Stimulated activated CD4-positive, alpha-beta T cell treated with anti-CD3 and anti-CD28 coated beads, Interleukin-4, amount 100 ng/mL, for 4 hours (primary cell): ENCODE measurements at regions not wholly inside any gene's neighbourhood (a gene's known extent, or its start where the extent isn't known, plus 50 kb on each side); places are given as distances from the start of the nearest gene placed in this dataset.
A peak's percentile ranks its signal among the peaks of the same experiment; 100 is the strongest.

Experiments
- DNase-seq, 2 experiments: peaks; one replicate each; pipeline ENCODE4 v3.0.0-alpha.2; 2020

- peak; percentile 12 to 22 for DNase-seq
Measured at GRCh38 chr13:50512474-50513299, 330.8 kb downstream of the DLEU7 start.

GRCh38 chr13:50513300-50513877, 330.1 kb downstream of the DLEU7 start:
- DNase-seq: no peak

DNA sequence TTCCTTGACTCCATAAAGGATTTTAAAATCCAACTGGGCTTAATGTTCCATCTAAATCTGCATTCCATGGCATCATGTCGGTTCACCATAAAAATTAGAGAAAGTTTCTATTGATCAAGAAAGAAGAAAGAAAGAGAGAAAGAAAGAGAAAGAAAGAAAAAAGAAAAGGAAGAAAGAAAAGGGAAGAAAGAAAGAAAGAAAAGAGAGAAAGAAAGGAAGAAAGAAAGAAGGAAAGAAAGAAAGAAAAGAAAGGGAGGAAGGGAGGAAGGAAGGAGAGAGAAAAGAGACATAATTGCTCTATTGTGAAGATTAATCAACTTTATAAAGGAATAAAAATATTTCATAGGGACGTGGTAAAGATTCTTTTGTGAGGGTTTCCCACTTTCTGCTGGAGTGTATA, 329.2 kb downstream of the DLEU7 start:
- no peak for DNase-seq

DNA sequence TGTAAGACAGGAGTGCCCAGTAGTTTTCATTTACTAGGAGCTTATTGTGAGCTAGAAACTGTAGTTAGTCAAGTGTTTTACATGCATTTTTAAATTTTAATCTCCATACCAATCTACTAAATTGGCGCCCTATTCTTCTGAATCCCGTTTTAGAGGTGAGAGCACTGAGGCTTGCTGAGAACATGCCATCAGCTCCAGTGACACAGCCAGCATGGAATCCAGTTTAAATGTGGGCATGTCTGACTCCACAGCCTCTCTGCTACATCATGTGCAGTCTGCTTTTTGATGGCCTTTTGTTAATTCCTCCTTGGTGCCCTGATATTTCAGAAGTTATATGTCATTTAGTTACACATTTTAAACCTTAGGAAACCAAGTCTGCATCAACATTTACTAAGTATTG, 325.4 kb downstream of the DLEU7 start:
- no peak for DNase-seq

- no peak for DNase-seq
Measured at GRCh38 chr13:50518781-50519201, 324.7 kb downstream of the DLEU7 start.

DNA sequence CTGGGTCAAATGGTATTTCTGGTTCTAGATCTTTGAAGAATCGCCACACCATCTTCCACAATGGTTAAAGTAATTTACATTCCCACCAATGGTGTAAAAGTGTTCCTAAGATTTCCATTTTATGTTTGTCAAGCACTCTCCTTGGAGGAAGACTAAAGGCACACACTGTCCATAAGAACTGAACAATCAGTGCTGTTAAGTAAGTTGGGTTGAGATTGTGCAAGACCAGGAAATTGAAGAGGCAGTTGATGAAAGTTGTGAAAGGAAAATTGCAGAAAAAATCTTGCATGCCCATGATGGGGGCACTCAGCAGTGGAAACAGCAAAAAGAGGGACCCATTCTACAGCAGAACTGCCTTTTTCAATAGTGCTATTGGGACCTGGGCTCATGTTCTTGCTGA, 323.6 kb downstream of the DLEU7 start:
- no peak for DNase-seq

- DNase-seq: no peak
Measured at GRCh38 chr13:50521006-50521830, 322.3 kb downstream of the DLEU7 start.

GRCh38 chr13:50521831-50522149, 321.7 kb downstream of the DLEU7 start:
- no peak for DNase-seq

- no peak for DNase-seq
Measured at GRCh38 chr13:50522506-50522905, 321.0 kb downstream of the DLEU7 start.

- DNase-seq: no peak
Measured at GRCh38 chr13:50523307-50523706, 320.2 kb downstream of the DLEU7 start.

GRCh38 chr13:50524560-50524959, 318.9 kb downstream of the DLEU7 start:
- no peak for DNase-seq

DNA sequence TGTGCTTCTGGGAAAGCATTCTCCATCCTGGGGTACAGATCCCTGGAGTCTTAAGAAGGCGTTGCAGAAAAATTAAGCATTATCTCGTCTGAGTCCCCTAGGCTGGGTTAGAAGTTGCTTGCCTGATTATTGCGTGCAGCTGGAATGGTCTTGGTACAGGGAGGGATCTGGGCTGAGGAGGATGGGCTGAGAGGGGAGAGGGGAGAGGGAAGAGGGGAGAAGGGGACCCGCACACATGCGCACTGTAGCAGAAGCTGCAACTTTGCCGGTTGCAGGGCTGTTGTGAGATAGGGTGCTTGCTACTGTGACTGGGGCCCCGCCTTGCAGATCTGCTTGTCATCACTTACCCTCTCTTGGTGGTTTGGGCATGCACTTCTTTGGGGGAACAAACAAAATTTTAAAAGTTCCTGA, 316.8 kb downstream of the DLEU7 start:
- no peak for DNase-seq

DNA sequence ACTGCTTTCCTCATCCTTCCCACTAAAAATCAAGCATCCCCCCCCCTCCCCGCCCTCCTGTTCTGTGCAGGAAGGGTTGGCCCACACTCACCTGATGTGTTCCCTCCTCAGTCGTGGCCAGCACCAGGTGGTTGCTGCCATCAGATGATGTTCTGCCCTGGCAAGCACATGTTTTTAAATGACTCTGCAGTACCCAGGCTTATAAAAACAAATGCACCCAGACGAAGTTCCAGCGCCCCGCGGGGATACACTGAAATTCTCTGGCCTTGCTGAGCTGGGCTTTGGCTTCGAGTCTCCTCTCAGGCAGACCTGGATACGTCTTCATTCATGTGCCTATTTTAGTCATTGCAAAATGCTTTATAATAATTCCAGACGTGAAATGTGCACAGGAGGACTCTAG, 316.3 kb downstream of the DLEU7 start:
- no peak for DNase-seq

DNA sequence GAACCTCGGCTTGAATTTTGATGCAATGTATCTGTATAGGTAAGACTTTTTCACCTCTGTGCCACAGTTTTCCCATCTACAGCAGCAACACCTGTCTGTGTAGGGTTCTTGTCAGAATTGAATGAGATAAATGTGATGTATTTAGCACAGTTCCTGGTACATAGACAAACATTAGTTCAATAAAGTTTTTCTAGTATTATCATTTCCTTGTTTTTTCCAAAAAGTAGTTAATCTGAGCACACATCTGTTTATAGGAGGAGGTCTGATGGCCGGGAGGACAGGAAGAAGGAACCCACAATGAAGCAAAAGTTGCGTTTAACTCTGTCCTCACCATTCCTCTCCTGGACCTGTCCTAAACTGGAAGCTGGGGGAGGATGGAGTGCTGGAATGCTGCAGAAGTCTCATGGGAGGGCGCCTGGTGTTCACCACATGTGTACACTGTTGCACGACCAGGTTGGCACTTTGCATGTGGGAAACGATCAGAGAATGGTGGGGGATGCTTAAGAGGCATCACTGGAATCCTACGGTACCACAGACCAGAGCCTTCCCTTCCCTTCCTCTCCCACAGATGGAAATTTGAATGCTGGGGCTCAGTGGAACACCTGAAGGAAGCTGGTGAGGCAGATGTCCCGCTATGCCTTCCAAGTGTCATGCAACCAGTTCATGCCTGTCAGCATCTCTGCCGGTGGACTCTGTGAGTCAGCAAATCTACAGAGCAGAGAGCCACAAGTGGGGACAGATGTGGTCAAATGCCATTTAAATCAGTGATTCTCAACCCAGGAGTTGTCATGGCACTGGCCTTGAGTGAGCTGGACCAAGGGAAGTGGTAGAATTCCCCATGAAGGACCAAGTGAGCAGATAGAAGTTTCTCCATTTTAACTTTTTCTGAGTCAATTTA, 315.6 kb downstream of the DLEU7 start:
- DNase-seq: no peak

DNA sequence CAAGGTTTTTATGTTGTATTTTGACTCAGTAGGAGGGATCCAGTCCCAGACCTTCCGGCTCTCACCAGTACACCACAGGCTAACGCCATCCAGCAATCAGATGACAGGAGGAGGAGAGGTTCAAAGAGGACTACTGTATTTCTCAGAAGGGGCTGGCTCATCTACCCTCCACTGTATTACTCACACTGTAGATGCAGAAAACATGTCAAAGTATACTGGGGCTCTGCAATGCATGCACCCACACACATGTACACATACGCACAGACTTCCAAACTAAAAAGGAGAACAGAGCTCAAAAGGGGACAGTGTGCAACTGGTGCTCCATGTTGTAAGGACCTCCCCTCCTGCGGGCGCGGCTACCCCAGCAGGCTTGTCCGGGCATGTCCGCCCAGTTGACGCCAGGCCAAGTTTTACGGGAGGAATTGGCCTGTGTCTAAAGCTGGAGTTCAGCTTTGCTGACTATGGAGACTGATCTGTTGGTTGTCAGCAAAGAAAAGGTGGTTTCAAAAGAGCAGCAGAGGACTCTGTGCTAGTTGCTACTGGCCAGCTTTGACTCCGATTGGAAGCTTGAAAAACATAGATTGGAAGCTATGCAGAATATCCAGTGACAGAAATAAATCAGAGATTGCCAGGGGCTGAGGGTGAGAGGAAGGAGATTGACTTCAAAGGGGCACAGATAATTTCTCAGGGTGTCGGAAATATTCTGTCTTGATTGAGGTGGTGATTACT, 314.2 kb downstream of the DLEU7 start:
- DNase-seq: peak in 1 of 2 experiments; percentile 15

DNA sequence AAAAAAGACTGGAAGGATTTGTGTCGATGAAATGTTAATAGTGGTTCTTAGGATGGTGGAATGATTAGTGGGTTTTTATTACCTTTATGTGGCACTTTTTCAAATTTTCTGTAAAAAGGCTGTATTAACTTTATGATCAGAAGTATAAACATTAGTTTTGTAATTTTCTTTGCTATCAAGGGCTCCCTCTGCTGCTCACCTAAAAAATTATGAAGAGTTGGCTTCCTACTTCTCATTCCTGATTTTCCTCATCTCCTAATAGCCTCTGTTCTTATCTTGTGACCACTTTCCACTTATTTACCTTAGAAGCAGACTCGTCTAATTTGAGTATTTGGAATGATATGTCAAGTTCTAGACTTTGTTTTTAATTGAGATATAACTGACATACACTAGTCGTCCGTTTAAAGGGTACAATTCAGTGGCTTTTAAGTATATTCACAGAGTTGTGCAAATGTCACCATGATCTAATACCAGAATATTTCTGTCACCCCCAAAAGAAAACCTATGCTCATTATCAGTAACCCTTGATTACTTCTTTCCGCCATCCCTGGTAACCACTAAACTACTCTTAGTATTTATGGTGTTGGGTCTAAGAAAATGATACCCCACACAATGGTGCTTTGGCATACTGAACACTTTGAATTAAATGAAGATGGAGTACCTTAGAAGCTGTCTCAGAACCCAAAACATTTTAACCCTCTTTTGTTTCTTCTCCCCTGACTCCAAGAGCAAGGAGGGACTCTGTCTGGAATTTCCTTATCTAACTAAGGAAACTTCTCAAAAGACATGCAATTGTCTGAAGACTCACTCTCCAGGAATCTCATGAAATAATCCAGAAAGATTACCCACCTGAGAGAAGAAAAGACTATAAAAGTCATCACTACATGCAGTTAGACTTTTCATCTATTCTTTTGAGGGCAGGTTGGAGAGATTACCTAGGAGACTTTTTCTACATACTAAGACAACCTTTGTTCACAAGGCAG, 311.3 kb downstream of the DLEU7 start:
- no peak for DNase-seq

DNA sequence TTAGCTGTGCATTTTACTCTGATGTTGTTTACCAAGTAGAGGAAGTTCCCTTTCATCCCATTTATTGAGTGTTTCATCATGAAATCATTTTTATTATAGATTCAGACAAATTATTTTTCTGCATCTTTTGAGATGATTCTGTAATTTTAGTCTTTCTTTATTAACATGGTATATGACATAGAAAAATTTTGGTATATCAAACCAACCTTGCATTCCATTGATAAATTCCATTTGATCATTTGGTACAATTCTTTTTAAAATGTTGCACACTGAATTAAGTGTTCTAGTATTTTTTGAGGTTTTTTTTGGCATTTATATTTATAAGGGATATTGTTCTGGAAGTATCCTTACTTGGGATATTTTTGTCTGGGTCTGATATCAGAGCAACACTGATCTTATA, 308.4 kb downstream of the DLEU7 start:
- no peak for DNase-seq

DNA sequence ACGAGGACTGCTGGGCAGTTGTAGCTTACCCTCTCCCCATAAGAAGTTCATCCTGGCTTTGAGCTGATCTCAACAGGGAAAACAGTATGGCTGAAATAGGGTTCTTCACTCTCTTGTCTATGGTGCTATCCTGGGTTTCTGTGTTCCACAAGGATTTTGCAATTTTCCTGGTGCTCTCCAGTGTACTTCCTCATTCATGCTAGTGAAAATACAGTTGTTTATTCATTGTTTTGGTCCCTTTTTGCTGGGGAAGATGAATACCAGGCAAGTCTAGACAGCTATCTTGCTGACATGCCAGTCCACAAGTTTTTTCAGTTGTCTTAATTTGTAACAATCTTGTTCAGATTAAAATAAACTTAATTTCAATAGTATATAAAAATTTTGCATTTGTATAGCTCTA, 306.5 kb downstream of the DLEU7 start:
- DNase-seq: no peak

GRCh38 chr13:50539791-50540530, 303.5 kb downstream of the DLEU7 start:
- no peak for DNase-seq

DNA sequence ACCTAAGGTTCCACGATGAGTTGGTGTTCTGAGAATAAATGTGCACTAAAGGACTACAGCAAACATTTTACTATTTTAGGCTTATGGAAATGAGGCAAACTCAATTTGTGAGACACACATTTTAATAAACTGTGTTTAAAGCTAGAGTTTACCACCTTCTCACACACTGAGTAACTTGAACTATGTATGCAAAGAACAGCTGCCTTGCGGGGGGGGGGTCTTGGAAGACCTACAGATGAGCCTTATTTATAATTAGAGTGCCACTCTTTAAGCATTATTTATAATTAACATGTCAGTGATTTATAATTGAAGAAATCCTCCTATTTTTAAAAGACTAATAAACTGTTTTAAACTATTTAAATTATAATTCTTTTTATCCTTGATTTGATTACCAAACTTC, 300.4 kb downstream of the DLEU7 start:
- no peak for DNase-seq
